Loucy (cell line): ENCODE measurements at regions not wholly inside any gene's neighbourhood (a gene's known extent, or its start where the extent isn't known, plus 50 kb on each side); places are given as distances from the start of the nearest gene placed in this dataset.

Source experiments
- H2AFZ ChIP-seq: fragments of 200-600 bp; sonication (generic); 2 replicates; pipeline ENCODE4 v1.6.0; 2016; ENCODE audit warnings: antibody characterized with exemption, mild to moderate bottlenecking, low read length, moderate library complexity
- H3F3A ChIP-seq: fragments of 200-600 bp; 2 replicates; pipeline ENCODE4 v1.6.0; 2016; ENCODE audit warnings: antibody characterized with exemption, low read depth, mild to moderate bottlenecking
- H3K27me3 ChIP-seq: fragments of 200-600 bp; sonication (generic); 2 replicates; pipeline ENCODE4 v1.6.1; 2014; ENCODE audit warnings: low read length, mild to moderate bottlenecking; ENCODE audit not compliant: insufficient read depth, poor library complexity, severe bottlenecking
- H3K36me3 ChIP-seq: fragments of 200-600 bp; sonication (generic); 2 replicates; pipeline ENCODE4 v1.6.1; 2016; ENCODE audit warnings: low read length; ENCODE audit not compliant: insufficient read depth
- H3K4me1 ChIP-seq: fragments of 200-600 bp; sonication (generic); 2 replicates; pipeline ENCODE4 v1.5.1; 2014; ENCODE audit warnings: low read length, mild to moderate bottlenecking; ENCODE audit not compliant: insufficient read depth, poor library complexity, severe bottlenecking
- H3K4me2 ChIP-seq: fragments of 200-600 bp; sonication (generic); 2 replicates; pipeline ENCODE4 v1.6.0; 2014; ENCODE audit warnings: antibody characterized with exemption, low read length, low read depth, mild to moderate bottlenecking; ENCODE audit not compliant: poor library complexity, severe bottlenecking
- H3K4me3 ChIP-seq: fragments of 200-600 bp; sonication (generic); 2 replicates; pipeline ENCODE4 v1.5.1; 2014; ENCODE audit warnings: low read length, mild to moderate bottlenecking, mixed read lengths; ENCODE audit not compliant: poor library complexity, severe bottlenecking
- H3K79me2 ChIP-seq: fragments of 200-600 bp; sonication (generic); 2 replicates; pipeline ENCODE4 v1.6.1; 2014; ENCODE audit warnings: low read length; ENCODE audit not compliant: insufficient read depth
- H3K9ac ChIP-seq: fragments of 200-600 bp; sonication (generic); 2 replicates; pipeline ENCODE4 v1.6.0; 2014; ENCODE audit warnings: mild to moderate bottlenecking, low read depth, low read length, moderate library complexity; ENCODE audit not compliant: poor library complexity, severe bottlenecking
- H3K9me2 ChIP-seq: fragments of 200-600 bp; sonication (generic); replicated peaks from 2 replicates; pipeline ENCODE4 v1.6.1; 2016; ENCODE audit warnings: low read depth, low read length, mixed read lengths
- H3K9me3 ChIP-seq: fragments of 200-600 bp; sonication (generic); 2 replicates; pipeline ENCODE4 v1.6.1; 2014; ENCODE audit warnings: mild to moderate bottlenecking, antibody characterized with exemption, low read length, low read depth; ENCODE audit not compliant: insufficient read depth
- H4K20me1 ChIP-seq: fragments of 200-600 bp; sonication (generic); 2 replicates; pipeline ENCODE4 v1.6.0; 2014; ENCODE audit warnings: antibody characterized with exemption, low read length, mild to moderate bottlenecking; ENCODE audit not compliant: insufficient read depth, poor library complexity, severe bottlenecking
- EZH2phosphoT487 ChIP-seq: fragments of 200-600 bp; IDR thresholded peaks from 2 replicates; pipeline ENCODE4 v1.6.1; 2018; ENCODE audit warnings: antibody characterized with exemption, mild to moderate bottlenecking, moderate library complexity, borderline replicate concordance
- TF ChIP-seq, protein P1 (sequence below): fragments of 200-600 bp; sonication (generic); conservative IDR thresholded peaks from 2 replicates; pipeline ENCODE4 v1.5.1; 2014; ENCODE audit warnings: mild to moderate bottlenecking, antibody characterized with exemption, low read length

DNA sequence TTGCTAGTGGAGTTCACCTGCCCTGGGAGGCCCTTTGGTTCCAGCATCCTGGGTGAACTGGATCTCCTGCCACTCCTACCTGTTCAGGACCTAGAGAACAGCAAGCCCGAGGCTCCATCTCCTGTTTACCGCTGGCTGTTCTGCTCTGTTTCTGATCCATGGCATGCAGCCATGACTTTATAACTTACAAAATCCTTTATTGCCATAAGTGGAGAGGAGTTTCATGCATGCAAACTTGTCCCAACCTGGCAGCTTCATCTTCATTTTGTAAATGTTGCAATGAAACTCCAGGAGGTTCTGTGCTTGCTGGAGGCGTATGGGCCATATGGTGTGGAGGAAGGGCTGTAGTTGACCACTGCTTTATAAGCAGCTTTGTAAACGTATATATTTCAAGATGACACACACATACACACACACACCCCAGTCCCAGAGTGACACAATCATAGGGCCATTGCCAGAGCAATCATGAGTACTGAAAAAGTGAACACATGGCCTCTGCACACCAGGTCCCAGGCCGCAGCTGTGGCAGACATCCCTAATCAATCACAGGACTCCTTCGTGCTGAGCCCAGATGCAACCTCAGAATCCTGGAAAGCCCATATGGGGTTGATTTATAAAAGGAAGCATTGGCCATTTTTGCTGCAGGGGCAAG is 69.0 kb downstream of the UBIAD1 start:
- H3K9me3 ChIP-seq = no peaks in the 10 kb centered on the region
- H3F3A ChIP-seq = no peaks in the 10 kb centered on the region
- no peaks in the 10 kb centered on the region for H3K4me1 ChIP-seq
- H3K9ac ChIP-seq = no peak overlapping the region
- no peak overlapping the region for H3K4me2 ChIP-seq
- H3K36me3 ChIP-seq = no peaks in the 10 kb centered on the region
- no peak overlapping the region for H2AFZ ChIP-seq
- TF ChIP-seq, protein P1, sequence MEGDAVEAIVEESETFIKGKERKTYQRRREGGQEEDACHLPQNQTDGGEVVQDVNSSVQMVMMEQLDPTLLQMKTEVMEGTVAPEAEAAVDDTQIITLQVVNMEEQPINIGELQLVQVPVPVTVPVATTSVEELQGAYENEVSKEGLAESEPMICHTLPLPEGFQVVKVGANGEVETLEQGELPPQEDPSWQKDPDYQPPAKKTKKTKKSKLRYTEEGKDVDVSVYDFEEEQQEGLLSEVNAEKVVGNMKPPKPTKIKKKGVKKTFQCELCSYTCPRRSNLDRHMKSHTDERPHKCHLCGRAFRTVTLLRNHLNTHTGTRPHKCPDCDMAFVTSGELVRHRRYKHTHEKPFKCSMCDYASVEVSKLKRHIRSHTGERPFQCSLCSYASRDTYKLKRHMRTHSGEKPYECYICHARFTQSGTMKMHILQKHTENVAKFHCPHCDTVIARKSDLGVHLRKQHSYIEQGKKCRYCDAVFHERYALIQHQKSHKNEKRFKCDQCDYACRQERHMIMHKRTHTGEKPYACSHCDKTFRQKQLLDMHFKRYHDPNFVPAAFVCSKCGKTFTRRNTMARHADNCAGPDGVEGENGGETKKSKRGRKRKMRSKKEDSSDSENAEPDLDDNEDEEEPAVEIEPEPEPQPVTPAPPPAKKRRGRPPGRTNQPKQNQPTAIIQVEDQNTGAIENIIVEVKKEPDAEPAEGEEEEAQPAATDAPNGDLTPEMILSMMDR = no peak
- TF ChIP-seq EZH2phosphoT487 = no peak
- H3K4me3 ChIP-seq = no peak overlapping the region
- no peaks in the 10 kb centered on the region for H4K20me1 ChIP-seq
- H3K79me2 ChIP-seq = no peaks in the 10 kb centered on the region
- H3K27me3 ChIP-seq = no peaks in the 10 kb centered on the region
- no peaks in the 10 kb centered on the region for H3K9me2 ChIP-seq

DNA sequence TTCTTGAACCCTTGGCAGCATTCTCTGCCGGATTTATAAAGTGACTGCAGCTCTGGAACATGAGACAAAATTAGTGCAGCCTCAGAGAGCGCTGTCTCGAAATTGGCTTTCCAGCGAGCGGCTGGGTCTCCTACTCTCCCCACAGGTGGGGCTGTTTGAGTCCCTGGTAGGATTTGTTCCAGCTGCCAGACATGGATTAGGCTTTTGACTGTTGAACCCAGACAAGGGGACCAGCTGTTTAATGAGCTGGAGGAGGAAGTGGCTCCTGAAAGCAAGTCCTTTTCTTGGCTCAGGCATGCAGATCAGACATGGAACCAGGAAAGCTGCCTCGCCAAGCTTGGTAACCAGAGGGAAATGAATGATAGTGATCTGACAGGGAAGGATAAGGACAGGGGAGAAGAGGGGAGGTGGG is 69.6 kb downstream of the UBIAD1 start:
- Histone ChIP-seq H3K4me3 (no peak overlapping the region), H4K20me1 (no peaks in the 10 kb centered on the region), H3K4me2 (no peak overlapping the region), H3K36me3 (no peaks in the 10 kb centered on the region), H3K9ac (no peak overlapping the region), H3F3A (no peaks in the 10 kb centered on the region), H3K9me2 (no peaks in the 10 kb centered on the region), H2AFZ (no peak overlapping the region), H3K9me3 (no peaks in the 10 kb centered on the region), H3K4me1 (no peaks in the 10 kb centered on the region), H3K79me2 (no peaks in the 10 kb centered on the region), H3K27me3 (no peaks in the 10 kb centered on the region)
- no peak for TF ChIP-seq EZH2phosphoT487
- TF ChIP-seq, protein P1 = no peak

DNA sequence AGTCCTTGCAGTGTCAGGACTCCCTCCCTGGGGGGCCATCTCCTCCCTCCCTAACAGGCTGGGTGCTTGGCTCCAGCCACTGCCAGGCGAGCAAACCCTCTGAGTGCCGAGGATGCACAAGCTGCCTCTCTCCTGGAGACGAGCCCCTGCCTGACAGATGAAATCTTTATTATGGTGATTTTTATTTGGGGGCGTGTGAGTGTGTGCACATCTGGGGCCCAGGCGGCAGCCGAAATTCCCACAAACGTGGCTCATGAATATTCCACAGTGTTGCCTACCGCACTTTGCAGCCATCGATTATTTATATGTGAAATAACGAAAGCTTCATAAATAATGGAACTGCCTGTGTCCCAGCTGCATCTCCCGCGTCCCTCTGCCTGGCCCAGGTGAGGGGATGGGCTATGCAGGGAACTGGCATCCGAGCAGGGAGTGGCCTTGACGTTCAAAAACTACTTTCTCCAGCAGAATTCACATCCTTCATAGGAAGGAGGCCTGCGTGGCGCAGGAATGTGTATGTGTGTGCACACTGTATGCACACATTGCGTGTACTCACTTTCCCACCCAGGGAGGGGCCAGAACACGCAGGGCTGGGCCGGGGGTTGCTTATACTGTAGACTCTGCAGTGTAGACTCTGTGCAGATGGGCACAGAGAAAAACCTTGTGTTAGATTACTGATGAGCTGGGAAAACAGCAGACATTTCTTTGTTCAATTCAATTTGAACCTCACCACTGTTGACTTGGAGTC is 73.1 kb downstream of the UBIAD1 start:
- Histone ChIP-seq H4K20me1 (no peaks in the 10 kb centered on the region), H3K4me2 (no peak overlapping the region), H3K9me2 (no peaks in the 10 kb centered on the region), H3F3A (no peaks in the 10 kb centered on the region), H2AFZ (no peak overlapping the region), H3K4me3 (no peak overlapping the region), H3K27me3 (no peaks in the 10 kb centered on the region), H3K36me3 (no peaks in the 10 kb centered on the region), H3K4me1 (peaks cover 15% of the 10 kb centered on the region), H3K9ac (no peak overlapping the region), H3K9me3 (no peaks in the 10 kb centered on the region), H3K79me2 (no peaks in the 10 kb centered on the region)
- TF ChIP-seq EZH2phosphoT487 = no peak
- TF ChIP-seq, protein P1 = no peak
